DMS79 treated with DMSO at 0.1 percent for 48 hours (cell line): ENCODE measurements at regions not wholly inside any gene's neighbourhood (a gene's known extent, or its start where the extent isn't known, plus 50 kb on each side); places are given as distances from the start of the nearest gene placed in this dataset.

ENCODE experiments used
- DNase-seq: peaks from one replicate; lab custom pipeline; 2025; lab: John Stamatoyannopoulos, UW

- DNase-seq, result no peak
Observed at GRCh38 chr5:118778941-118779340, 209.4 kb downstream of the DTWD2 start.

- DNase-seq, result no peak
Observed at GRCh38 chr5:118777189-118777736, 211.1 kb downstream of the DTWD2 start.

GRCh38 chr5:118776755-118777154 lies 211.6 kb downstream of the DTWD2 start:
- DNase-seq, result no peak

- DNase-seq, result no peak
Observed at GRCh38 chr5:118775790-118776499, 212.4 kb downstream of the DTWD2 start.

- no peak for DNase-seq
Observed at GRCh38 chr5:118768607-118769175, 219.7 kb downstream of the DTWD2 start.

- DNase-seq, result no peak
Observed at GRCh38 chr5:118762291-118762690, 226.1 kb downstream of the DTWD2 start.

GRCh38 chr5:118761814-118762213 lies 226.5 kb downstream of the DTWD2 start:
- DNase-seq, result no peak

GRCh38 chr5:118752969-118753368 lies 235.4 kb downstream of the DTWD2 start:
- no peak for DNase-seq

GRCh38 chr5:118736396-118736795 lies 252.0 kb downstream of the DTWD2 start:
- no peak for DNase-seq

GRCh38 chr5:118733394-118733793 lies 255.0 kb downstream of the DTWD2 start:
- no peak for DNase-seq

- no peak for DNase-seq
Observed at GRCh38 chr5:118728191-118728590, 260.2 kb downstream of the DTWD2 start.

GRCh38 chr5:118726891-118727290 lies 261.5 kb downstream of the DTWD2 start:
- peak; percentile 46 for DNase-seq

GRCh38 chr5:118723021-118723338 lies 265.4 kb downstream of the DTWD2 start:
- peak; percentile 8 for DNase-seq

GRCh38 chr5:118722122-118723020 lies 266.0 kb downstream of the DTWD2 start:
- no peak for DNase-seq

- no peak for DNase-seq
Observed at GRCh38 chr5:118711727-118712126, 276.6 kb downstream of the DTWD2 start.

- peak; percentile 18 for DNase-seq
Observed at GRCh38 chr5:118705959-118706667, 282.2 kb downstream of the DTWD2 start.

- DNase-seq, result no peak
Observed at GRCh38 chr5:118703241-118703640, 285.1 kb downstream of the DTWD2 start.

- no peak for DNase-seq
Observed at GRCh38 chr5:118701791-118702190, 286.6 kb downstream of the DTWD2 start.

- no peak for DNase-seq
Observed at GRCh38 chr5:118700510-118700909, 287.8 kb downstream of the DTWD2 start.

GRCh38 chr5:118698774-118699173 lies 289.6 kb downstream of the DTWD2 start:
- no peak for DNase-seq

- DNase-seq, result no peak
Observed at GRCh38 chr5:118696076-118696475, 292.3 kb downstream of the DTWD2 start.

GRCh38 chr5:118692811-118693342 lies 295.5 kb downstream of the DTWD2 start:
- DNase-seq, result peak; percentile 0
